SK-N-SH treated with all-trans-retinoic acid at 6 μM for 48 hours (cell line): ENCODE measurements at regions not wholly inside any gene's neighbourhood (a gene's known extent, or its start where the extent isn't known, plus 50 kb on each side); places are given as distances from the start of the nearest gene placed in this dataset.

Experiments used
- ATAC-seq: fragments of 200-7000 bp; cut with Tn5 transposase; 3 replicates; pipeline ENCODE4 v1.9.1; 2020; ENCODE audit warnings: mild to moderate bottlenecking, moderate library complexity
- ARNTL ChIP-seq: fragments of 450-650 bp; formaldehyde crosslinking; IDR thresholded peaks from 2 replicates; pipeline ENCODE4 v1.5.0; 2020; ENCODE audit warnings: low read depth, mild to moderate bottlenecking, moderate library complexity, borderline replicate concordance
- BACH2 ChIP-seq: fragments of 250-450 bp; sonication (Bioruptor Pico); IDR thresholded peaks from 2 replicates; pipeline ENCODE4 v1.9.0; 2021; ENCODE audit warnings: mild to moderate bottlenecking, borderline replicate concordance
- CREB5 ChIP-seq: fragments of 250-450 bp; sonication (Bioruptor Pico); IDR thresholded peaks from 2 replicates; pipeline ENCODE4 v1.5.1; 2020; ENCODE audit warnings: low read depth, mild to moderate bottlenecking, moderate library complexity
- CSDC2 ChIP-seq: fragments of 250-450 bp; sonication (Bioruptor Pico); IDR thresholded peaks from 2 replicates; pipeline ENCODE4 v1.5.0; 2020; ENCODE audit warnings: mild to moderate bottlenecking, moderate library complexity
- CSRNP3 ChIP-seq: fragments of 250-450 bp; sonication (Bioruptor Pico); IDR thresholded peaks from 2 replicates; pipeline ENCODE4 v1.5.1; 2021; ENCODE audit warnings: mild to moderate bottlenecking, moderate library complexity
- ESRRG ChIP-seq: fragments of 250-450 bp; sonication (Bioruptor Pico); IDR thresholded peaks from 2 replicates; pipeline ENCODE4 v1.6.1; 2021; ENCODE audit warnings: mild to moderate bottlenecking
- GLIS3 ChIP-seq: fragments of 250-450 bp; sonication (Bioruptor Pico); IDR thresholded peaks from 2 replicates; pipeline ENCODE4 v1.5.0; 2020; ENCODE audit warnings: mild to moderate bottlenecking, moderate library complexity
- ISL1 ChIP-seq: fragments of 250-450 bp; sonication (Bioruptor Pico); IDR thresholded peaks from 2 replicates; pipeline ENCODE4 v2.1.2; 2022; ENCODE audit warnings: mild to moderate bottlenecking, moderate library complexity
- OSR1 ChIP-seq: fragments of 250-450 bp; sonication (Bioruptor Pico); IDR thresholded peaks from 2 replicates; pipeline ENCODE4 v1.8.0; 2022; ENCODE audit warnings: moderate library complexity, mild to moderate bottlenecking, inconsistent platforms
- POU6F1 ChIP-seq: fragments of 250-450 bp; sonication (Bioruptor Pico); IDR thresholded peaks from 2 replicates; pipeline ENCODE4 v1.8.0; 2021; ENCODE audit warnings: low read depth, mild to moderate bottlenecking, moderate library complexity, borderline replicate concordance
- RARB ChIP-seq: fragments of 250-450 bp; sonication (Bioruptor Pico); IDR thresholded peaks from 2 replicates; pipeline ENCODE4 v1.8.0; 2021; ENCODE audit warnings: mild to moderate bottlenecking, moderate library complexity
- SNAI2 ChIP-seq: fragments of 250-450 bp; sonication (Bioruptor Pico); IDR thresholded peaks from 2 replicates; pipeline ENCODE4 v1.5.0; 2020; ENCODE audit warnings: mild to moderate bottlenecking, moderate library complexity
- TCF4 ChIP-seq: fragments of 250-450 bp; sonication (Bioruptor Pico); IDR thresholded peaks from 2 replicates; pipeline ENCODE4 v1.8.0; 2021; ENCODE audit warnings: mild to moderate bottlenecking, moderate library complexity, borderline replicate concordance
- ZC3H10 ChIP-seq: fragments of 250-450 bp; sonication (Bioruptor Pico); IDR thresholded peaks from 2 replicates; pipeline ENCODE4 v1.5.1; 2021; ENCODE audit warnings: mild to moderate bottlenecking, moderate library complexity
- ZFP3 ChIP-seq: fragments of 250-450 bp; sonication (Bioruptor Pico); IDR thresholded peaks from 2 replicates; pipeline ENCODE4 v1.5.0; 2020; ENCODE audit warnings: mild to moderate bottlenecking, moderate library complexity
- ZFP30 ChIP-seq: fragments of 450-650 bp; formaldehyde crosslinking; IDR thresholded peaks from 2 replicates; pipeline ENCODE4 v1.5.0; 2022; ENCODE audit warnings: mild to moderate bottlenecking, moderate library complexity
- ZNF565 ChIP-seq: fragments of 450-650 bp; formaldehyde crosslinking; conservative IDR thresholded peaks from 2 replicates; pipeline ENCODE4 v1.5.0; 2020; ENCODE audit warnings: low read depth, mild to moderate bottlenecking, moderate library complexity
- ZNF8 ChIP-seq: fragments of 450-650 bp; formaldehyde crosslinking; IDR thresholded peaks from 2 replicates; pipeline ENCODE4 v1.5.0; 2020; ENCODE audit warnings: mild to moderate bottlenecking, moderate library complexity
- TF ChIP-seq, protein P1 (sequence below): fragments of 250-450 bp; sonication (Bioruptor Pico); IDR thresholded peaks from 2 replicates; pipeline ENCODE4 v1.5.0; 2020; ENCODE audit warnings: mild to moderate bottlenecking, moderate library complexity

GRCh38 chr11:26162291-26162690, 169.6 kb upstream of the ANO3 start:
- ATAC-seq, result no peak
- TF ChIP-seq SNAI2 (no peak), ZFP30 (CRISPR knock-in tag) (no peak)

DNA sequence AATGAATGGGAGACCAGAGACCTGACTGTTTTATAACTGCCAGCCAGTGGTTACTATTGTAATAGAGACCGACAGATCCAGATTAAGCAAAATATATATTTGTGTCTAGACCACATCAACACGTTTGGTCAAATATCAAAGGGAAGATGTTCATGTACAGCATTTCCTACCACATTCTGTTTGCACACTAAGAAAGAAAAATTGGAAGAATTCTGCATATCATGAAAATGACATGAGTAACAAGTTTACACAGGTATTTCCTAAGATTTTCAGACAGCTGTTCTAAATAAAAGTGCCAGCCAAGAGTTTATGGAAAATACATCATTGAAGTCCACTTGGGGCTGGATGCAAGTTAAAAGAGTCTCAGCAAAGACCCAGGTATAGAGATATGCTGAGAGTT, 145.5 kb upstream of the ANO3 start:
- no peak for ATAC-seq

GRCh38 chr11:26187639-26188038, 144.3 kb upstream of the ANO3 start:
- ATAC-seq, result peak; percentile 58; the same call in 2 of the 3 replicates

More for the DNA sequence above, 145.5 kb upstream of the ANO3 start:
- TF ChIP-seq ESRRG (no peak), TCF4 (no peak)
- TF ChIP-seq, all 23 proteins: peak for 0

DNA sequence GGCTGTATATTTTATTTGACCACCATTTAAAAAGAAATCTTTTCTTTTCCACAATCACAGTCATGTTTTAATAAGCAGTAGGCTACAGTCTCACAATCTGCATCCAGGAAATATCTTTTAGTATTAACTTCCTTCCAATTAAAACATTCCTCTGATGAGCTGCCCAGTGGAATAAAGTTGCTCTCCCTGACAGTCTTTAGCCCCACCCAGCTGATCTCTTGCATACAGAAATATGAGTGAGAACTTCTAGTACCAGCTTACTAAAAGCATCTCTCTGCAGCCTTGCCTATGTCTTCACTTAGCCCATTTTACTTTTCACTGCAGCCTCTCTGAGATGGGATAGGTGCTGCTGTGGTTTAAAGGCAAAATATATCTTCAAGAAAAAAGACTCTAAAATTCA, 143.4 kb upstream of the ANO3 start:
- TF ChIP-seq ZFP30 (CRISPR knock-in tag), result no peak
- TF ChIP-seq BACH2, result no peak
- no peak for TF ChIP-seq ARNTL (CRISPR knock-in tag)
- no peak for TF ChIP-seq ESRRG
- no peak for TF ChIP-seq GLIS3 (CRISPR knock-in tag)
- TF ChIP-seq CREB5 (CRISPR knock-in tag), result no peak
- no peak for TF ChIP-seq CSDC2
- TF ChIP-seq ZFP3, result no peak
- TF ChIP-seq TCF4, result no peak
- TF ChIP-seq ZNF8 (CRISPR knock-in tag), result no peak
- TF ChIP-seq ZNF565 (CRISPR knock-in tag), result no peak
- TF ChIP-seq RARB, result no peak
- TF ChIP-seq, protein P1, sequence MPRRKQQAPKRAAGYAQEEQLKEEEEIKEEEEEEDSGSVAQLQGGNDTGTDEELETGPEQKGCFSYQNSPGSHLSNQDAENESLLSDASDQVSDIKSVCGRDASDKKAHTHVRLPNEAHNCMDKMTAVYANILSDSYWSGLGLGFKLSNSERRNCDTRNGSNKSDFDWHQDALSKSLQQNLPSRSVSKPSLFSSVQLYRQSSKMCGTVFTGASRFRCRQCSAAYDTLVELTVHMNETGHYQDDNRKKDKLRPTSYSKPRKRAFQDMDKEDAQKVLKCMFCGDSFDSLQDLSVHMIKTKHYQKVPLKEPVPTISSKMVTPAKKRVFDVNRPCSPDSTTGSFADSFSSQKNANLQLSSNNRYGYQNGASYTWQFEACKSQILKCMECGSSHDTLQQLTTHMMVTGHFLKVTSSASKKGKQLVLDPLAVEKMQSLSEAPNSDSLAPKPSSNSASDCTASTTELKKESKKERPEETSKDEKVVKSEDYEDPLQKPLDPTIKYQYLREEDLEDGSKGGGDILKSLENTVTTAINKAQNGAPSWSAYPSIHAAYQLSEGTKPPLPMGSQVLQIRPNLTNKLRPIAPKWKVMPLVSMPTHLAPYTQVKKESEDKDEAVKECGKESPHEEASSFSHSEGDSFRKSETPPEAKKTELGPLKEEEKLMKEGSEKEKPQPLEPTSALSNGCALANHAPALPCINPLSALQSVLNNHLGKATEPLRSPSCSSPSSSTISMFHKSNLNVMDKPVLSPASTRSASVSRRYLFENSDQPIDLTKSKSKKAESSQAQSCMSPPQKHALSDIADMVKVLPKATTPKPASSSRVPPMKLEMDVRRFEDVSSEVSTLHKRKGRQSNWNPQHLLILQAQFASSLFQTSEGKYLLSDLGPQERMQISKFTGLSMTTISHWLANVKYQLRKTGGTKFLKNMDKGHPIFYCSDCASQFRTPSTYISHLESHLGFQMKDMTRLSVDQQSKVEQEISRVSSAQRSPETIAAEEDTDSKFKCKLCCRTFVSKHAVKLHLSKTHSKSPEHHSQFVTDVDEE, result no peak
- TF ChIP-seq POU6F1, result no peak
- no peak for TF ChIP-seq OSR1
- TF ChIP-seq CSRNP3 (CRISPR knock-in tag), result no peak
- no peak for TF ChIP-seq ISL1 (CRISPR knock-in tag)

More at GRCh38 chr11:26187639-26188038, 144.3 kb upstream of the ANO3 start:
- TF ChIP-seq ZFP30 (CRISPR knock-in tag), result 0 out of 2 replicates have a peak, but pooled peaks have one; percentile 42
- TF ChIP-seq BACH2, result no peak
- no peak for TF ChIP-seq ZNF565 (CRISPR knock-in tag)

DNA sequence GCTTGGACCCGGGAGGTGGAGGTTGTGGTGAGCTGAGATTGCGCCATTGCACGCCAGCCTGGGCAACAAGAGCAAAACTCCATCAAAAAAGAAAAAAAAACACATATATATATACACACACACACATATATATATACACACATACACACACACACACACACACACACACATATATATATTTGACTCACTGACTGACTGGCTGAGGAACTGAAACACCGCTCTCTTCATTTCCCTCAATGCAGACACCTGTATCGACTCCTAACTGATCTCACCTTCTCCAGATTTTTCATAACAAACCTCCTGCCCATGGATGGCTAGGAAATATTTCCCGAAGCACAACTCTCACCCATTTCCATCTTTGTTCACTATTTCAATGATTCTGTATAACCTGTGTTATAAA, 140.7 kb upstream of the ANO3 start:
- ATAC-seq, result no peak
- TF ChIP-seq, protein P1, result no peak
- no peak for TF ChIP-seq ARNTL (CRISPR knock-in tag)
- TF ChIP-seq RARB, result no peak
- no peak for TF ChIP-seq ISL1 (CRISPR knock-in tag)
- TF ChIP-seq ZC3H10 (CRISPR knock-in tag), result no peak
- TF ChIP-seq POU6F1, result no peak

More for the DNA sequence above, 143.4 kb upstream of the ANO3 start:
- ATAC-seq, result peak; percentile 61
